Colonic mucosa (tissue), 4 donors: ENCODE measurements at regions not wholly inside any gene's neighbourhood (a gene's known extent, or its start where the extent isn't known, plus 50 kb on each side); places are given as distances from the start of the nearest gene placed in this dataset.

Experiments
- DNase-seq: peaks from one replicate; pipeline ENCODE4 v3.0.0-alpha.2; 2020
- H3K27ac ChIP-seq: fragments of 200-600 bp; one replicate; pipeline ENCODE4 v1.8.0; 2021
- H3K27me3 ChIP-seq: fragments of 200-600 bp; one replicate; pipeline ENCODE4 v1.8.0; 2021
- H3K36me3 ChIP-seq: fragments of 200-600 bp; one replicate; pipeline ENCODE4 v1.8.0; 2021
- H3K4me1 ChIP-seq: fragments of 200-600 bp; one replicate; pipeline ENCODE4 v1.8.0; 2021; ENCODE audit warnings: mild to moderate bottlenecking
- H3K4me3 ChIP-seq: fragments of 200-600 bp; one replicate; pipeline ENCODE4 v1.8.0; 2021
- H3K9ac ChIP-seq, 2 donors: one replicate each; pipeline ENCODE4 v1.7.0; 2013; ENCODE audit warnings: control low read depth in 2 of 2, low read depth in 2 of 2, low read length in 2 of 2
- H3K9me3 ChIP-seq: fragments of 200-600 bp; one replicate; pipeline ENCODE4 v1.8.0; 2021
- CTCF ChIP-seq: fragments of 200-600 bp; IDR thresholded peaks from one replicate; pipeline ENCODE4 v1.8.0; 2022; ENCODE audit warnings: antibody characterized with exemption, mild to moderate bottlenecking
- intact Hi-C: fragments of 100-400 bp; cut with DNase I; formaldehyde crosslinking; loops from one replicate; pipeline ENCODE4 v1.14.1; 2022
- donor health status: healthy.
- donor health status: DM: no; HTN: no; CAD: no.
- donor health status: DM: no; HTN: no; CAD: no.

DNA sequence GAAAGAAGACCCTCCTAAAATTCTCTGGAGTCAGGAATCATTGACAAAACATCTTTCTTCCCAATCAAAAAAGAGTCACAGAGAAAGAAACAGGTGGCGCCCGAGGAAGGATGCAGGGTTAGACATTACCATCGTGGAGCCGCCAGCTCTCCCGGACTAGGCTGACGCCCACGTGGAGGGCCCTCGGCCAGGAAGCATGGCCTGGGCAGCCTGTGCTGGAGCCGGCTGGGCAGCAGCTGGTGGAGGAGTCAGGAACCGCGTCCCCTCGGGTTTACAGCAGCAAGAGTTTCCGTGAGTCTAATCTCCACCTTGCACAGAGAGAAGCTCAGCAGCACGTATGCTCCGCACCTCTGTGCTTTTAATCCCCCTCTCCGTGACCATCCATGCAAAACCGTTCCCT lies 533.7 kb upstream of the ATP11B start:
- DNase-seq, result no peak
- intact Hi-C loops, result loop anchor here (2.0 to 10.0 kb wide), 2 partner anchors 355 to 551 kb away; no protein-coding TSS in a partner anchor

GRCh38 chr3:182261041-182261440 lies 532.3 kb upstream of the ATP11B start:
- intact Hi-C loops, result no loop called here
- no peak overlapping the region for H3K27ac ChIP-seq
- H3K4me1 ChIP-seq, result no peaks in the 10 kb centered on the region
- H3K9me3 ChIP-seq, result no peaks in the 10 kb centered on the region
- no peak overlapping the region for H3K9ac ChIP-seq
- no peaks in the 10 kb centered on the region for H3K36me3 ChIP-seq
- H3K27me3 ChIP-seq, result no peaks in the 10 kb centered on the region
- TF ChIP-seq CTCF, result no peak
- no peak for DNase-seq
- no peak overlapping the region for H3K4me3 ChIP-seq

More for the DNA sequence above, 533.7 kb upstream of the ATP11B start:
- no peaks in the 10 kb centered on the region for H3K27me3 ChIP-seq
- no peaks in the 10 kb centered on the region for H3K4me1 ChIP-seq
- no peak overlapping the region for H3K27ac ChIP-seq
- no peaks in the 10 kb centered on the region for H3K36me3 ChIP-seq
- TF ChIP-seq CTCF, result no peak
- H3K9me3 ChIP-seq, result no peaks in the 10 kb centered on the region
- no peak overlapping the region for H3K4me3 ChIP-seq
- H3K9ac ChIP-seq, result no peak overlapping the region

DNA sequence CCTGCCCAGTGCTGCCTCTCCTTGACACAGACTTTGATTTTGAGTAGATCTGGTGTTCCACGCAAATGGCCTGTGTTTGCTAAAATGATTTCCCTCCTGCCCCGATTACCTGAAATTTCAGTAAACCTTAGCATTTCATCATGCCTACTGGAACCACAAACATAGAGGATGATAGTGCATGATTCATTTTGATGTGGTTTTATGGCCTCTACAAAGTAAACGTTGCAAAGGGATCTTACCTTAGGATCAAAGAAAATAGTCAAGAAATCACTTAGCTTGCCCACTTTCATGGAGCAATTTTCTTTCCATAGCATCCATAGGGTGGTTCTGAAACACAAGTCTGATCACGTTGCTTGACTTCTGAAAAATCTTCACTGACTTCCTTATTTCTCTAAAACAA lies 524.6 kb upstream of the ATP11B start:
- no peaks in the 10 kb centered on the region for H3K9me3 ChIP-seq
- H3K27ac ChIP-seq, result no peak overlapping the region
- no peaks in the 10 kb centered on the region for H3K4me1 ChIP-seq
- H3K9ac ChIP-seq, result no peak overlapping the region
- DNase-seq, result no peak
- H3K36me3 ChIP-seq, result no peaks in the 10 kb centered on the region
- no peak for TF ChIP-seq CTCF
- H3K27me3 ChIP-seq, result no peaks in the 10 kb centered on the region
- intact Hi-C loops, result no loop called here
- H3K4me3 ChIP-seq, result no peak overlapping the region

GRCh38 chr3:182276512-182276911 lies 516.8 kb upstream of the ATP11B start:
- Histone ChIP-seq H3K27me3 (no peaks in the 10 kb centered on the region), H3K4me1 (no peaks in the 10 kb centered on the region), H3K27ac (no peak overlapping the region), H3K4me3 (no peak overlapping the region), H3K9ac (no peak overlapping the region), H3K36me3 (no peaks in the 10 kb centered on the region), H3K9me3 (no peaks in the 10 kb centered on the region)
- intact Hi-C loops, result no loop called here
- DNase-seq, result no peak
- no peak for TF ChIP-seq CTCF

- Histone ChIP-seq H3K27ac (no peak overlapping the region), H3K4me3 (no peak overlapping the region), H3K27me3 (no peaks in the 10 kb centered on the region), H3K36me3 (no peaks in the 10 kb centered on the region), H3K9ac (no peak overlapping the region), H3K9me3 (no peaks in the 10 kb centered on the region), H3K4me1 (no peaks in the 10 kb centered on the region)
- intact Hi-C loops, result no loop called here
- peak; percentile 27 for DNase-seq
- no peak for TF ChIP-seq CTCF
Observed at GRCh38 chr3:182284793-182285192, 508.5 kb upstream of the ATP11B start.

GRCh38 chr3:182292591-182292990 lies 500.7 kb upstream of the ATP11B start:
- Histone ChIP-seq H3K9ac (no peak overlapping the region), H3K4me1 (no peaks in the 10 kb centered on the region), H3K27me3 (no peaks in the 10 kb centered on the region), H3K27ac (no peak overlapping the region), H3K9me3 (no peaks in the 10 kb centered on the region), H3K36me3 (no peaks in the 10 kb centered on the region), H3K4me3 (no peak overlapping the region)
- intact Hi-C loops, result no loop called here
- DNase-seq, result no peak
- TF ChIP-seq CTCF, result no peak
